ENCODE measurements at regions not wholly inside any gene's neighbourhood (a gene's known extent, or its start where the extent isn't known, plus 50 kb on each side); places are given as distances from the start of the nearest gene placed in this dataset.
A peak's percentile ranks its signal among the peaks of the same experiment; 100 is the strongest.
"Not testable (repeated sequence)": the region's sequence is repeated elsewhere in the genome, so short reads cannot be mapped to it uniquely, and the experiment has no call there.

GRCh38 chr16:59108374-59108773, 374.3 kb upstream of the GOT2 start:
- H3K4me3 ChIP-seq (ENCODE audit: low read length), result no peak overlapping the region
- H3K79me2 ChIP-seq (replicated peaks; ENCODE audit: insufficient read depth, low read length), result no peaks in the 10 kb centered on the region

GRCh38 chr16:59096682-59097081, 362.6 kb upstream of the GOT2 start:
- H3K4me2 ChIP-seq (ENCODE audit: low read length); H3K9ac ChIP-seq (ENCODE audit: low read length); H4K20me1 ChIP-seq (ENCODE audit: insufficient read depth); H3F3A ChIP-seq (ENCODE audit: insufficient read depth, low read length, poor library complexity, severe bottlenecking); H3K79me2 ChIP-seq (replicated peaks; ENCODE audit: insufficient read depth, low read length); H3K27me3 ChIP-seq (ENCODE audit: insufficient read depth, low read depth, low read length); H3K9me3 ChIP-seq (ENCODE audit: low read length); H3K36me3 ChIP-seq (ENCODE audit: insufficient read depth, low read length); H3K9me2 ChIP-seq (ENCODE audit: insufficient read depth, low read length); H3K27ac ChIP-seq (ENCODE audit: low read length); H2AFZ ChIP-seq (ENCODE audit: low read depth, low read length); H3K4me3 ChIP-seq (ENCODE audit: low read length): not testable (repeated sequence)

More at GRCh38 chr16:59108374-59108773, 374.3 kb upstream of the GOT2 start:
- no peak for TF ChIP-seq RAD21 (conservative IDR thresholded peaks at IDR 0.05)
- TF ChIP-seq CTCF (IDR thresholded peaks at IDR 0.05; ENCODE audit: poor library complexity, severe bottlenecking), result peak; percentile 11
- no peak for TF ChIP-seq SMC3 (conservative IDR thresholded peaks at IDR 0.05; ENCODE audit: poor library complexity)
- H3K36me3 ChIP-seq (ENCODE audit: insufficient read depth, low read length), result no peaks in the 10 kb centered on the region
- H2AFZ ChIP-seq (ENCODE audit: low read depth, low read length), result no peak overlapping the region
- H3K9me2 ChIP-seq (ENCODE audit: insufficient read depth, low read length), result no peaks in the 10 kb centered on the region
- H3K9ac ChIP-seq (ENCODE audit: low read length), result no peak overlapping the region
- no peak overlapping the region for H3K27ac ChIP-seq (ENCODE audit: low read length)
- no peaks in the 10 kb centered on the region for H3K27me3 ChIP-seq (ENCODE audit: insufficient read depth, low read depth, low read length)
- H4K20me1 ChIP-seq (ENCODE audit: insufficient read depth), result no peaks in the 10 kb centered on the region
- no peaks in the 10 kb centered on the region for H3F3A ChIP-seq (ENCODE audit: insufficient read depth, low read length, poor library complexity, severe bottlenecking)
- no peaks in the 10 kb centered on the region for H3K9me3 ChIP-seq (ENCODE audit: low read length)
- H3K4me2 ChIP-seq (ENCODE audit: low read length), result no peak overlapping the region

- Histone ChIP-seq H3K27ac (ENCODE audit: low read length) (no peak overlapping the region), H3K4me2 (ENCODE audit: low read length) (no peak overlapping the region), H3K79me2 (replicated peaks; ENCODE audit: insufficient read depth, low read length) (no peaks in the 10 kb centered on the region), H3K9ac (ENCODE audit: low read length) (no peak overlapping the region), H3K4me3 (ENCODE audit: low read length) (no peak overlapping the region), H2AFZ (ENCODE audit: low read depth, low read length) (no peak overlapping the region), H3F3A (ENCODE audit: insufficient read depth, low read length, poor library complexity, severe bottlenecking) (no peaks in the 10 kb centered on the region), H3K9me2 (ENCODE audit: insufficient read depth, low read length) (no peaks in the 10 kb centered on the region), H4K20me1 (ENCODE audit: insufficient read depth) (no peaks in the 10 kb centered on the region), H3K27me3 (ENCODE audit: insufficient read depth, low read depth, low read length) (no peaks in the 10 kb centered on the region), H3K9me3 (ENCODE audit: low read length) (no peaks in the 10 kb centered on the region), H3K36me3 (ENCODE audit: insufficient read depth, low read length) (no peaks in the 10 kb centered on the region)
- TF ChIP-seq REST (IDR thresholded peaks at IDR 0.05; ENCODE audit: borderline replicate concordance), result no peak
- no peak for TF ChIP-seq SMC3 (conservative IDR thresholded peaks at IDR 0.05; ENCODE audit: poor library complexity)
- no peak for TF ChIP-seq POLR2AphosphoS5 (IDR thresholded peaks at IDR 0.05)
- TF ChIP-seq RAD21 (conservative IDR thresholded peaks at IDR 0.05), result no peak
- no peak for TF ChIP-seq EP300 (conservative IDR thresholded peaks at IDR 0.05; ENCODE audit: poor library complexity, severe bottlenecking)
- no peak for TF ChIP-seq MXI1 (conservative IDR thresholded peaks at IDR 0.05; ENCODE audit: poor library complexity, severe bottlenecking)
- TF ChIP-seq TAF1 (IDR thresholded peaks at IDR 0.05; ENCODE audit: low read depth), result no peak
- TF ChIP-seq CTCF (IDR thresholded peaks at IDR 0.05; ENCODE audit: poor library complexity, severe bottlenecking), result no peak
- no peak for TF ChIP-seq EZH2 (IDR thresholded peaks at IDR 0.05; ENCODE audit: borderline replicate concordance, insufficient read depth, low read length, poor library complexity, severe bottlenecking)
Observed at GRCh38 chr16:59090541-59090940, 356.4 kb upstream of the GOT2 start.

All from neural cell (in vitro differentiated cells).